Activated CD4-positive, alpha-beta T cell treated with anti-CD3 and anti-CD28 coated beads, Interleukin-2, amount 50 U/mL, for 1 hour (primary cell): ENCODE measurements at regions not wholly inside any gene's neighbourhood (a gene's known extent, or its start where the extent isn't known, plus 50 kb on each side); places are given as distances from the start of the nearest gene placed in this dataset.

Source experiments
- DNase-seq: peaks from one replicate; pipeline ENCODE4 v3.0.0-alpha.2; 2020

- DNase-seq = peak; percentile 28
These were observed 201.8 kb upstream of the LRFN2 start for GRCh38 chr6:40788661-40789655.

GRCh38 chr6:40782355-40782754, 195.2 kb upstream of the LRFN2 start:
- DNase-seq = no peak

- no peak for DNase-seq
These were observed 193.5 kb upstream of the LRFN2 start for GRCh38 chr6:40780637-40781036.

- DNase-seq = no peak
These were observed 192.2 kb upstream of the LRFN2 start for GRCh38 chr6:40779409-40779808.

- DNase-seq = no peak
These were observed 191.8 kb upstream of the LRFN2 start for GRCh38 chr6:40778918-40779317.

- no peak for DNase-seq
These were observed 191.0 kb upstream of the LRFN2 start for GRCh38 chr6:40778196-40778595.

- DNase-seq = no peak
These were observed 187.8 kb upstream of the LRFN2 start for GRCh38 chr6:40774932-40775331.

- no peak for DNase-seq
These were observed 183.6 kb upstream of the LRFN2 start for GRCh38 chr6:40770794-40771193.

- no peak for DNase-seq
These were observed 177.6 kb upstream of the LRFN2 start for GRCh38 chr6:40764726-40765125.

GRCh38 chr6:40762981-40763380, 175.8 kb upstream of the LRFN2 start:
- DNase-seq = no peak

GRCh38 chr6:40760887-40761286, 173.7 kb upstream of the LRFN2 start:
- DNase-seq = no peak

GRCh38 chr6:40759838-40760237, 172.7 kb upstream of the LRFN2 start:
- no peak for DNase-seq

- no peak for DNase-seq
These were observed 172.1 kb upstream of the LRFN2 start for GRCh38 chr6:40759264-40759663.

- no peak for DNase-seq
These were observed 168.7 kb upstream of the LRFN2 start for GRCh38 chr6:40755749-40756452.

GRCh38 chr6:40755046-40755681, 168.0 kb upstream of the LRFN2 start:
- no peak for DNase-seq

GRCh38 chr6:40754461-40755045, 167.4 kb upstream of the LRFN2 start:
- no peak for DNase-seq

- DNase-seq = no peak
These were observed 166.7 kb upstream of the LRFN2 start for GRCh38 chr6:40753675-40754448.

- no peak for DNase-seq
These were observed 165.9 kb upstream of the LRFN2 start for GRCh38 chr6:40753048-40753447.

GRCh38 chr6:40744835-40745234, 157.7 kb upstream of the LRFN2 start:
- no peak for DNase-seq

GRCh38 chr6:40743690-40744446, 156.7 kb upstream of the LRFN2 start:
- no peak for DNase-seq

GRCh38 chr6:40743226-40743625, 156.1 kb upstream of the LRFN2 start:
- DNase-seq = no peak

GRCh38 chr6:40740518-40740917, 153.4 kb upstream of the LRFN2 start:
- DNase-seq = no peak
